DND-41 (cell line): ENCODE measurements at regions not wholly inside any gene's neighbourhood (a gene's known extent, or its start where the extent isn't known, plus 50 kb on each side); places are given as distances from the start of the nearest gene placed in this dataset.

Source experiments
- ATAC-seq: fragments of 200-7000 bp; cut with Tn5 transposase; 3 replicates; pipeline ENCODE4 v1.9.1; 2021; ENCODE audit warnings: low read depth; ENCODE audit not compliant: insufficient read depth
- DNase-seq: peaks from one replicate; pipeline ENCODE4 v3.0.0-alpha.2; 2020
- H2AFZ ChIP-seq: 2 replicates; pipeline ENCODE4 v1.6.0; 2012; ENCODE audit warnings: low read depth, low read length
- H3K27ac ChIP-seq: 2 replicates; pipeline ENCODE4 v1.5.1; 2012; ENCODE audit warnings: low read length, inconsistent platforms
- H3K27me3 ChIP-seq: fragments of 200-600 bp; sonication (generic); 2 replicates; pipeline ENCODE4 v1.6.0; 2012; ENCODE audit warnings: low read length, mild to moderate bottlenecking, inconsistent platforms; ENCODE audit not compliant: insufficient read depth, poor library complexity
- H3K36me3 ChIP-seq: 2 replicates; pipeline ENCODE4 v1.5.1; 2012; ENCODE audit warnings: low read length, inconsistent platforms; ENCODE audit not compliant: insufficient read depth
- H3K4me1 ChIP-seq: 2 replicates; pipeline ENCODE4 v1.5.1; 2012; ENCODE audit warnings: mild to moderate bottlenecking, low read length; ENCODE audit not compliant: insufficient read depth
- H3K4me2 ChIP-seq: 2 replicates; pipeline ENCODE4 v1.6.0; 2012; ENCODE audit warnings: mild to moderate bottlenecking, moderate library complexity, low read length, inconsistent platforms; ENCODE audit not compliant: insufficient read depth
- H3K4me3 ChIP-seq, 2 experiments: fragments of 200-600 bp in 1 of 2; shearing (Covaris generic) in 1 of 2; 2 replicates each; pipeline ENCODE4 v1.5.1; 2012 to 2016; ENCODE audit warnings: inconsistent platforms in 2 of 2, low read length in 2 of 2, mild to moderate bottlenecking in 2 of 2, low read depth in 1 of 2, moderate library complexity in 1 of 2
- H3K79me2 ChIP-seq: 2 replicates; pipeline ENCODE4 v1.6.0; 2012; ENCODE audit warnings: low read length, inconsistent platforms; ENCODE audit not compliant: insufficient read depth
- H3K9ac ChIP-seq: 2 replicates; pipeline ENCODE4 v1.6.0; 2012; ENCODE audit warnings: low read depth, mild to moderate bottlenecking, inconsistent platforms, low read length, moderate library complexity
- H3K9me3 ChIP-seq: 2 replicates; pipeline ENCODE4 v1.5.1; 2012; ENCODE audit warnings: low read length, moderate library complexity, mild to moderate bottlenecking, inconsistent platforms; ENCODE audit not compliant: insufficient read depth, severe bottlenecking
- H4K20me1 ChIP-seq: 2 replicates; pipeline ENCODE4 v1.6.0; 2012; ENCODE audit warnings: low read length; ENCODE audit not compliant: insufficient read depth
- CTCF ChIP-seq: IDR thresholded peaks from 2 replicates; pipeline ENCODE4 v1.5.1; 2012; ENCODE audit warnings: borderline replicate concordance, low read length, moderate library complexity, mild to moderate bottlenecking; ENCODE audit not compliant: poor library complexity, severe bottlenecking; ENCODE audit errors: extremely low read depth
- EZH2 ChIP-seq: IDR thresholded peaks from 3 replicates; pipeline ENCODE4 v1.6.1; 2012; ENCODE audit warnings: borderline replicate concordance, low read depth, mild to moderate bottlenecking, moderate library complexity, low read length, inconsistent platforms; ENCODE audit not compliant: severe bottlenecking

- Histone ChIP-seq H3K36me3 (no peaks in the 10 kb centered on the region), H3K79me2 (no peaks in the 10 kb centered on the region), H3K4me1 (no peaks in the 10 kb centered on the region), H3K9ac (no peak overlapping the region), H3K4me3 (no peak overlapping the region), H4K20me1 (no peaks in the 10 kb centered on the region), H3K4me2 (no peak overlapping the region), H3K27ac (no peak overlapping the region), H2AFZ (no peak overlapping the region), H3K9me3 (no peaks in the 10 kb centered on the region), H3K27me3 (no peaks in the 10 kb centered on the region)
- ATAC-seq (no peak), DNase-seq (no peak)
- no peak for TF ChIP-seq CTCF
- TF ChIP-seq EZH2: no peak
Measured at GRCh38 chr21:16624479-16625118, 888.2 kb upstream of the CXADR start.

- Histone ChIP-seq H3K9me3 (no peaks in the 10 kb centered on the region), H3K27ac (no peak overlapping the region), H4K20me1 (no peaks in the 10 kb centered on the region), H2AFZ (no peak overlapping the region), H3K4me1 (no peaks in the 10 kb centered on the region), H3K9ac (no peak overlapping the region), H3K27me3 (no peaks in the 10 kb centered on the region), H3K79me2 (no peaks in the 10 kb centered on the region), H3K4me3 (no peak overlapping the region), H3K4me2 (no peak overlapping the region), H3K36me3 (no peaks in the 10 kb centered on the region)
- TF ChIP-seq CTCF (no peak), EZH2 (no peak)
- DNase-seq: no peak
- ATAC-seq: no peak
Measured at GRCh38 chr21:16625491-16625890, 887.4 kb upstream of the CXADR start.

- DNase-seq (no peak), ATAC-seq (no peak)
- H3K27ac ChIP-seq: no peak overlapping the region
- H3K9me3 ChIP-seq: no peaks in the 10 kb centered on the region
- H3K27me3 ChIP-seq: no peaks in the 10 kb centered on the region
- TF ChIP-seq EZH2 (no peak), CTCF (no peak)
- no peaks in the 10 kb centered on the region for H3K4me1 ChIP-seq
- no peak overlapping the region for H3K4me2 ChIP-seq
- H2AFZ ChIP-seq: no peak overlapping the region
- no peaks in the 10 kb centered on the region for H3K79me2 ChIP-seq
- no peak overlapping the region for H3K9ac ChIP-seq
- no peak overlapping the region for H3K4me3 ChIP-seq
- no peaks in the 10 kb centered on the region for H4K20me1 ChIP-seq
- no peaks in the 10 kb centered on the region for H3K36me3 ChIP-seq
Measured at GRCh38 chr21:16633831-16634459, 878.9 kb upstream of the CXADR start.

GRCh38 chr21:16634515-16634914 is 878.3 kb upstream of the CXADR start:
- H3K4me3 ChIP-seq: no peak overlapping the region
- H2AFZ ChIP-seq: no peak overlapping the region
- no peak overlapping the region for H3K27ac ChIP-seq
- H4K20me1 ChIP-seq: no peaks in the 10 kb centered on the region
- H3K4me2 ChIP-seq: no peak overlapping the region
- no peaks in the 10 kb centered on the region for H3K9me3 ChIP-seq
- ATAC-seq: no peak
- H3K79me2 ChIP-seq: no peaks in the 10 kb centered on the region
- no peaks in the 10 kb centered on the region for H3K4me1 ChIP-seq
- no peak for DNase-seq
- H3K36me3 ChIP-seq: no peaks in the 10 kb centered on the region
- no peak for TF ChIP-seq CTCF
- no peak for TF ChIP-seq EZH2
- H3K27me3 ChIP-seq: no peaks in the 10 kb centered on the region
- no peak overlapping the region for H3K9ac ChIP-seq
